Endothelial cell of umbilical vein (primary cell): ENCODE measurements at regions not wholly inside any gene's neighbourhood (a gene's known extent, or its start where the extent isn't known, plus 50 kb on each side); places are given as distances from the start of the nearest gene placed in this dataset.

Experiments used
- BruUV-seq: library from RNA; stranded (reverse); fragments of 400-500 nt; replicated peaks from 2 replicates; lab custom pipeline; 2021; lab: Mats Ljungman, UMichigan
- CTCF ChIA-PET: fragments of 300-600, 350-600 bp; sonication (Branson Sonifier 250); formaldehyde crosslinking; loops from one replicate; lab custom pipeline; 2021; ENCODE audit warnings: antibody characterized with exemption, inconsistent platforms; lab: Charles Lee
- POLR2A ChIA-PET: fragments of 300-600, 350-600 bp; sonication (Branson Sonifier 250); formaldehyde crosslinking; loops from one replicate; lab custom pipeline; 2021; ENCODE audit warnings: antibody characterized with exemption, inconsistent platforms; lab: Charles Lee
- DNase-seq: peaks from one replicate; pipeline ENCODE4 v3.0.0-alpha.2; 2011; ENCODE audit warnings: low read depth, low spot score
- FAIRE-seq: peaks from 2 replicates; lab custom pipeline; 2011; peaks lifted over from hg19 to GRCh38; lab: Jason Lieb, UNC
- H2AFZ ChIP-seq: 2 replicates; pipeline ENCODE4 v1.6.0; 2012; ENCODE audit warnings: low read depth, low read length, control low read depth, inconsistent platforms
- H3K27ac ChIP-seq: 2 replicates; pipeline ENCODE4 v1.5.1; 2011; ENCODE audit warnings: low read depth, mild to moderate bottlenecking, control low read depth, low read length, moderate library complexity; ENCODE audit not compliant: insufficient read depth
- H3K27me3 ChIP-seq, 2 experiments: 2 replicates each; pipeline versions ENCODE4 v1.6.0 to v1.6.1; 2011; ENCODE audit warnings: low read length in 2 of 2, mixed read lengths in 1 of 2; ENCODE audit not compliant: control insufficient read depth in 2 of 2, insufficient read depth in 2 of 2
- H3K36me3 ChIP-seq, 2 experiments: 2 replicates in 1 of 2; 3 replicates in 1 of 2; pipeline ENCODE4 v1.5.1; 2011; ENCODE audit warnings: low read length in 2 of 2, mild to moderate bottlenecking in 1 of 2, moderate library complexity in 1 of 2; ENCODE audit not compliant: control insufficient read depth in 2 of 2, insufficient read depth in 2 of 2; ENCODE audit errors: extremely low read depth in 1 of 2
- H3K4me1 ChIP-seq: 3 replicates; pipeline ENCODE4 v1.5.1; 2011; ENCODE audit warnings: mild to moderate bottlenecking, low read length; ENCODE audit not compliant: control insufficient read depth, insufficient read depth; ENCODE audit errors: extremely low read depth
- H3K4me2 ChIP-seq: 2 replicates; pipeline ENCODE4 v1.6.1; 2011; ENCODE audit warnings: low read length, control low read depth, mixed read lengths; ENCODE audit not compliant: insufficient read depth
- H3K4me3 ChIP-seq, 3 experiments: fragments of 200-600 bp in 1 of 3; sonication (generic), shearing (Covaris generic) in 1 of 3; replicated peaks in 1 of 3; 2 replicates each; pipeline ENCODE4 v1.5.1; 2011 to 2016; ENCODE audit warnings: control low read depth in 3 of 3, low read length in 3 of 3, mild to moderate bottlenecking in 2 of 3, inconsistent platforms in 1 of 3, low read depth in 1 of 3, moderate library complexity in 1 of 3; ENCODE audit not compliant: insufficient read depth in 1 of 3
- H3K79me2 ChIP-seq: 2 replicates; pipeline ENCODE4 v1.6.0; 2012; ENCODE audit warnings: low read length, inconsistent platforms; ENCODE audit not compliant: control insufficient read depth, insufficient read depth
- H3K9ac ChIP-seq: replicated peaks from 2 replicates; pipeline ENCODE3; 2011; ENCODE audit warnings: low read length, control low read depth; ENCODE audit not compliant: insufficient read depth; ENCODE audit errors: extremely low read depth
- H3K9me1 ChIP-seq: replicated peaks from 3 replicates; pipeline ENCODE4 v1.6.0; 2011; ENCODE audit warnings: mild to moderate bottlenecking, low read length; ENCODE audit not compliant: control insufficient read depth, insufficient read depth; ENCODE audit errors: extremely low read depth
- H3K9me3 ChIP-seq: replicated peaks from 2 replicates; pipeline ENCODE4 v1.5.1; 2012; ENCODE audit warnings: low read length, inconsistent platforms; ENCODE audit not compliant: control insufficient read depth, insufficient read depth
- H4K20me1 ChIP-seq: replicated peaks from 2 replicates; pipeline ENCODE3; 2011; ENCODE audit warnings: mild to moderate bottlenecking, low read length; ENCODE audit not compliant: control insufficient read depth, insufficient read depth; ENCODE audit errors: extremely low read depth
- EZH2 ChIP-seq: IDR thresholded peaks from 2 replicates; pipeline ENCODE4 v1.6.1; 2012; ENCODE audit warnings: borderline replicate concordance, low read depth, mild to moderate bottlenecking, moderate library complexity, low read length, inconsistent platforms; ENCODE audit not compliant: severe bottlenecking
- FOS ChIP-seq: IDR thresholded peaks from 2 replicates; pipeline ENCODE4 v1.6.1; 2011; ENCODE audit warnings: mild to moderate bottlenecking, low read length, moderate library complexity, borderline replicate concordance; ENCODE audit not compliant: insufficient read depth
- GATA2 ChIP-seq: IDR thresholded peaks from 2 replicates; pipeline ENCODE4 v1.7.0; 2011; ENCODE audit warnings: low read depth, mild to moderate bottlenecking, moderate library complexity, mixed read lengths, low read length; ENCODE audit not compliant: insufficient read length, insufficient read depth
- JUN ChIP-seq: IDR thresholded peaks from 2 replicates; pipeline ENCODE4 v1.6.1; 2011; ENCODE audit warnings: borderline replicate concordance, low read depth; ENCODE audit not compliant: insufficient read length, insufficient read depth
- MYC ChIP-seq: IDR thresholded peaks from one replicate; pipeline ENCODE4 v1.6.1; 2011; ENCODE audit warnings: mild to moderate bottlenecking, low read depth, low read length
- POLR2A ChIP-seq: IDR thresholded peaks from 2 replicates; pipeline ENCODE4 v1.6.1; 2012; ENCODE audit warnings: low read depth, mild to moderate bottlenecking, control low read depth, low read length
- POLR2AphosphoS5 ChIP-seq: IDR thresholded peaks from 2 replicates; pipeline ENCODE4 v1.6.1; 2012; ENCODE audit warnings: low read depth, mild to moderate bottlenecking, control low read depth, low read length, moderate library complexity; ENCODE audit not compliant: insufficient read depth
- dilution Hi-C: fragments of 300-500 bp; cut with MboI; formaldehyde crosslinking; loops from one replicate; pipeline ENCODE4 v1.15.0; 2019; ENCODE audit warnings: low sequenced_read_pairs; ENCODE audit not compliant: extremely low pct_ligation_motif_present
- intact Hi-C: fragments of 100-400 bp; cut with micrococcal nuclease; formaldehyde crosslinking; loops from one replicate; pipeline ENCODE4 v1.10.0; 2022
- TF ChIP-seq, protein P1 (sequence below), 2 donors: IDR thresholded peaks; 1 replicate in 1 of 2; 2 replicates in 1 of 2; pipeline ENCODE4 v1.5.1; 2011; ENCODE audit warnings: low read length in 2 of 2, mild to moderate bottlenecking in 2 of 2, moderate library complexity in 2 of 2, control low read depth in 1 of 2, inconsistent platforms in 1 of 2, low read depth in 1 of 2; ENCODE audit not compliant: insufficient read depth in 1 of 2; ENCODE audit errors: extremely low read depth in 1 of 2
- TF ChIP-seq, protein P2 (sequence below): IDR thresholded peaks from 2 replicates; pipeline ENCODE4 v1.6.1; 2011; ENCODE audit not compliant: insufficient read depth, insufficient read length

DNA sequence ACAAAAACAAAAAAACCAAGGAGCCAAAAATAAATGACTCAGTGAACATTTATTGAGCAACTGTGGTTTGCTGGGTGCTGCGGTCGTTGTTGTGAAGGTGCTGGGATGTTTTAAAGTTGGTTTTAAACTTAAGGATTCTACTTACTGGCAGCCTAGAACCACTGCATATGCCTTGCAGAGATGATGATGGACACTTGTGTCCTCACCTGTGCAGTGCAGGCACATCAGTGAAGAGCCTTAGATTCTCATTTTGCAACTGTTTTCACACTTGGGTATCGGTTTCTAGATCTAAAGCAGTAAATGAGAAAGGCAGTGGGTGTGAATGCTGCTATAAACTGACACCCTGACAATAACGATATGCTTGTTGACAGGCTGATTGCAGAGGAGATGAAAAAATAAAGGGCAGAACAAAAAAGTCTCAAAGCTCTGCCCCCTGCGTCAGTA, 68.8 kb downstream of the UTRN start:
- H3K4me2 ChIP-seq: no peak overlapping the region
- no peak overlapping the region for H2AFZ ChIP-seq
- ChIA-PET CTCF (no interaction called here), POLR2A (no interaction called here)
- H3K79me2 ChIP-seq: peaks cover 78% of the 10 kb centered on the region
- intact Hi-C loops (no loop called here), dilution Hi-C loops (no loop called here)
- DNase-seq (no peak), FAIRE-seq (no peak)
- no peaks in the 10 kb centered on the region for H3K9me1 ChIP-seq
- H3K36me3 ChIP-seq: no peaks in the 10 kb centered on the region
- peaks cover 33% of the 10 kb centered on the region for H3K4me1 ChIP-seq
- H3K27me3 ChIP-seq: no peaks in the 10 kb centered on the region
- H3K27ac ChIP-seq: no peak overlapping the region
- BruUV-seq: no TSS peak
- TF ChIP-seq, protein P1, sequence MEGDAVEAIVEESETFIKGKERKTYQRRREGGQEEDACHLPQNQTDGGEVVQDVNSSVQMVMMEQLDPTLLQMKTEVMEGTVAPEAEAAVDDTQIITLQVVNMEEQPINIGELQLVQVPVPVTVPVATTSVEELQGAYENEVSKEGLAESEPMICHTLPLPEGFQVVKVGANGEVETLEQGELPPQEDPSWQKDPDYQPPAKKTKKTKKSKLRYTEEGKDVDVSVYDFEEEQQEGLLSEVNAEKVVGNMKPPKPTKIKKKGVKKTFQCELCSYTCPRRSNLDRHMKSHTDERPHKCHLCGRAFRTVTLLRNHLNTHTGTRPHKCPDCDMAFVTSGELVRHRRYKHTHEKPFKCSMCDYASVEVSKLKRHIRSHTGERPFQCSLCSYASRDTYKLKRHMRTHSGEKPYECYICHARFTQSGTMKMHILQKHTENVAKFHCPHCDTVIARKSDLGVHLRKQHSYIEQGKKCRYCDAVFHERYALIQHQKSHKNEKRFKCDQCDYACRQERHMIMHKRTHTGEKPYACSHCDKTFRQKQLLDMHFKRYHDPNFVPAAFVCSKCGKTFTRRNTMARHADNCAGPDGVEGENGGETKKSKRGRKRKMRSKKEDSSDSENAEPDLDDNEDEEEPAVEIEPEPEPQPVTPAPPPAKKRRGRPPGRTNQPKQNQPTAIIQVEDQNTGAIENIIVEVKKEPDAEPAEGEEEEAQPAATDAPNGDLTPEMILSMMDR (IDR thresholded peaks at IDR 0.05; ENCODE audit: extremely low read depth in 1 of 2, insufficient read depth in 1 of 2, low read depth in 1 of 2, low read length in 2 of 2): no peak
- TF ChIP-seq, protein P2, sequence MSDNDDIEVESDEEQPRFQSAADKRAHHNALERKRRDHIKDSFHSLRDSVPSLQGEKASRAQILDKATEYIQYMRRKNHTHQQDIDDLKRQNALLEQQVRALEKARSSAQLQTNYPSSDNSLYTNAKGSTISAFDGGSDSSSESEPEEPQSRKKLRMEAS: no peak
- TF ChIP-seq JUN (no peak), EZH2 (no peak), MYC (no peak), GATA2 (no peak), FOS (no peak), POLR2AphosphoS5 (no peak), POLR2A (no peak)
- no peaks in the 10 kb centered on the region for H3K9me3 ChIP-seq
- peaks cover 3% of the 10 kb centered on the region for H4K20me1 ChIP-seq
- no peak overlapping the region for H3K4me3 ChIP-seq
- H3K9ac ChIP-seq: no peak overlapping the region
